Endothelial cell of umbilical vein (primary cell): ENCODE measurements at regions not wholly inside any gene's neighbourhood (a gene's known extent, or its start where the extent isn't known, plus 50 kb on each side); places are given as distances from the start of the nearest gene placed in this dataset.

Experiments
- BruUV-seq: library from RNA; stranded (reverse); fragments of 400-500 nt; replicated peaks from 2 replicates; lab custom pipeline; 2021; lab: Mats Ljungman, UMichigan
- CTCF ChIA-PET: fragments of 300-600, 350-600 bp; sonication (Branson Sonifier 250); formaldehyde crosslinking; loops from one replicate; lab custom pipeline; 2021; ENCODE audit warnings: antibody characterized with exemption, inconsistent platforms; lab: Charles Lee
- POLR2A ChIA-PET: fragments of 300-600, 350-600 bp; sonication (Branson Sonifier 250); formaldehyde crosslinking; loops from one replicate; lab custom pipeline; 2021; ENCODE audit warnings: antibody characterized with exemption, inconsistent platforms; lab: Charles Lee
- DNase-seq: peaks from one replicate; pipeline ENCODE4 v3.0.0-alpha.2; 2011; ENCODE audit warnings: low read depth, low spot score
- FAIRE-seq: peaks from 2 replicates; lab custom pipeline; 2011; peaks lifted over from hg19 to GRCh38; lab: Jason Lieb, UNC
- H2AFZ ChIP-seq: 2 replicates; pipeline ENCODE4 v1.6.0; 2012; ENCODE audit warnings: low read depth, low read length, control low read depth, inconsistent platforms
- H3K27ac ChIP-seq: 2 replicates; pipeline ENCODE4 v1.5.1; 2011; ENCODE audit warnings: low read depth, mild to moderate bottlenecking, control low read depth, low read length, moderate library complexity; ENCODE audit not compliant: insufficient read depth
- H3K27me3 ChIP-seq, 2 experiments: 2 replicates each; pipeline versions ENCODE4 v1.6.0 to v1.6.1; 2011; ENCODE audit warnings: low read length in 2 of 2, mixed read lengths in 1 of 2; ENCODE audit not compliant: control insufficient read depth in 2 of 2, insufficient read depth in 2 of 2
- H3K36me3 ChIP-seq, 2 experiments: 2 replicates in 1 of 2; 3 replicates in 1 of 2; pipeline ENCODE4 v1.5.1; 2011; ENCODE audit warnings: low read length in 2 of 2, mild to moderate bottlenecking in 1 of 2, moderate library complexity in 1 of 2; ENCODE audit not compliant: control insufficient read depth in 2 of 2, insufficient read depth in 2 of 2; ENCODE audit errors: extremely low read depth in 1 of 2
- H3K4me1 ChIP-seq: 3 replicates; pipeline ENCODE4 v1.5.1; 2011; ENCODE audit warnings: mild to moderate bottlenecking, low read length; ENCODE audit not compliant: control insufficient read depth, insufficient read depth; ENCODE audit errors: extremely low read depth
- H3K4me2 ChIP-seq: 2 replicates; pipeline ENCODE4 v1.6.1; 2011; ENCODE audit warnings: low read length, control low read depth, mixed read lengths; ENCODE audit not compliant: insufficient read depth
- H3K4me3 ChIP-seq, 3 experiments: fragments of 200-600 bp in 1 of 3; sonication (generic), shearing (Covaris generic) in 1 of 3; replicated peaks in 1 of 3; 2 replicates each; pipeline ENCODE4 v1.5.1; 2011 to 2016; ENCODE audit warnings: control low read depth in 3 of 3, low read length in 3 of 3, mild to moderate bottlenecking in 2 of 3, inconsistent platforms in 1 of 3, low read depth in 1 of 3, moderate library complexity in 1 of 3; ENCODE audit not compliant: insufficient read depth in 1 of 3
- H3K79me2 ChIP-seq: 2 replicates; pipeline ENCODE4 v1.6.0; 2012; ENCODE audit warnings: low read length, inconsistent platforms; ENCODE audit not compliant: control insufficient read depth, insufficient read depth
- H3K9ac ChIP-seq: replicated peaks from 2 replicates; pipeline ENCODE3; 2011; ENCODE audit warnings: low read length, control low read depth; ENCODE audit not compliant: insufficient read depth; ENCODE audit errors: extremely low read depth
- H3K9me1 ChIP-seq: replicated peaks from 3 replicates; pipeline ENCODE4 v1.6.0; 2011; ENCODE audit warnings: mild to moderate bottlenecking, low read length; ENCODE audit not compliant: control insufficient read depth, insufficient read depth; ENCODE audit errors: extremely low read depth
- H3K9me3 ChIP-seq: replicated peaks from 2 replicates; pipeline ENCODE4 v1.5.1; 2012; ENCODE audit warnings: low read length, inconsistent platforms; ENCODE audit not compliant: control insufficient read depth, insufficient read depth
- H4K20me1 ChIP-seq: replicated peaks from 2 replicates; pipeline ENCODE3; 2011; ENCODE audit warnings: mild to moderate bottlenecking, low read length; ENCODE audit not compliant: control insufficient read depth, insufficient read depth; ENCODE audit errors: extremely low read depth
- CTCF ChIP-seq, 2 donors: IDR thresholded peaks; 1 replicate in 1 of 2; 2 replicates in 1 of 2; pipeline ENCODE4 v1.5.1; 2011; ENCODE audit warnings: low read length in 2 of 2, mild to moderate bottlenecking in 2 of 2, moderate library complexity in 2 of 2, control low read depth in 1 of 2, inconsistent platforms in 1 of 2, low read depth in 1 of 2; ENCODE audit not compliant: insufficient read depth in 1 of 2; ENCODE audit errors: extremely low read depth in 1 of 2
- EZH2 ChIP-seq: IDR thresholded peaks from 2 replicates; pipeline ENCODE4 v1.6.1; 2012; ENCODE audit warnings: borderline replicate concordance, low read depth, mild to moderate bottlenecking, moderate library complexity, low read length, inconsistent platforms; ENCODE audit not compliant: severe bottlenecking
- FOS ChIP-seq: IDR thresholded peaks from 2 replicates; pipeline ENCODE4 v1.6.1; 2011; ENCODE audit warnings: mild to moderate bottlenecking, low read length, moderate library complexity, borderline replicate concordance; ENCODE audit not compliant: insufficient read depth
- GATA2 ChIP-seq: IDR thresholded peaks from 2 replicates; pipeline ENCODE4 v1.7.0; 2011; ENCODE audit warnings: low read depth, mild to moderate bottlenecking, moderate library complexity, mixed read lengths, low read length; ENCODE audit not compliant: insufficient read length, insufficient read depth
- JUN ChIP-seq: IDR thresholded peaks from 2 replicates; pipeline ENCODE4 v1.6.1; 2011; ENCODE audit warnings: borderline replicate concordance, low read depth; ENCODE audit not compliant: insufficient read length, insufficient read depth
- MAX ChIP-seq: IDR thresholded peaks from 2 replicates; pipeline ENCODE4 v1.6.1; 2011; ENCODE audit not compliant: insufficient read depth, insufficient read length
- MYC ChIP-seq: IDR thresholded peaks from one replicate; pipeline ENCODE4 v1.6.1; 2011; ENCODE audit warnings: mild to moderate bottlenecking, low read depth, low read length
- POLR2A ChIP-seq: IDR thresholded peaks from 2 replicates; pipeline ENCODE4 v1.6.1; 2012; ENCODE audit warnings: low read depth, mild to moderate bottlenecking, control low read depth, low read length
- POLR2AphosphoS5 ChIP-seq: IDR thresholded peaks from 2 replicates; pipeline ENCODE4 v1.6.1; 2012; ENCODE audit warnings: low read depth, mild to moderate bottlenecking, control low read depth, low read length, moderate library complexity; ENCODE audit not compliant: insufficient read depth
- dilution Hi-C: fragments of 300-500 bp; cut with MboI; formaldehyde crosslinking; loops from one replicate; pipeline ENCODE4 v1.15.0; 2019; ENCODE audit warnings: low sequenced_read_pairs; ENCODE audit not compliant: extremely low pct_ligation_motif_present
- intact Hi-C: fragments of 100-400 bp; cut with micrococcal nuclease; formaldehyde crosslinking; loops from one replicate; pipeline ENCODE4 v1.10.0; 2022

GRCh38 chr1:214966346-214966745 lies 116.2 kb upstream of the KCNK2 start:
- Histone ChIP-seq H3K4me2 (no peak overlapping the region), H4K20me1 (no peaks in the 10 kb centered on the region), H3K4me3 (no peak overlapping the region), H3K9me1 (no peaks in the 10 kb centered on the region), H3K27ac (no peak overlapping the region), H3K79me2 (no peaks in the 10 kb centered on the region), H3K4me1 (no peaks in the 10 kb centered on the region), H2AFZ (no peak overlapping the region), H3K9me3 (no peaks in the 10 kb centered on the region), H3K9ac (no peak overlapping the region), H3K36me3 (no peaks in the 10 kb centered on the region), H3K27me3 (peaks cover 0 to 3% of the 10 kb centered on the region in 2 experiments)
- TF ChIP-seq MAX (no peak), EZH2 (no peak), MYC (no peak), POLR2A (no peak), POLR2AphosphoS5 (no peak), GATA2 (no peak), CTCF (IDR thresholded peaks at IDR 0.05; ENCODE audit: extremely low read depth in 1 of 2, insufficient read depth in 1 of 2, low read depth in 1 of 2, low read length in 2 of 2) (no peak), FOS (no peak), JUN (no peak)
- no peak for DNase-seq
- no peak for FAIRE-seq
- dilution Hi-C loops, result no loop called here
- ChIA-PET CTCF (no interaction called here), POLR2A (no interaction called here)
- BruUV-seq, result no TSS peak
- intact Hi-C loops, result no loop called here
